SK-MEL-5 (cell line): ENCODE measurements at regions not wholly inside any gene's neighbourhood (a gene's known extent, or its start where the extent isn't known, plus 50 kb on each side); places are given as distances from the start of the nearest gene placed in this dataset.
"Not testable (repeated sequence)": the region's sequence is repeated elsewhere in the genome, so short reads cannot be mapped to it uniquely, and the experiment has no call there.

Experiments used
- DNase-seq: peaks from one replicate; pipeline ENCODE4 v3.0.0-alpha.2; 2016; ENCODE audit warnings: low read depth, low spot score
- in situ Hi-C: cut with HindIII; loops from 2 replicates; pipeline ENCODE4 v1.10.0; 2016; ENCODE audit warnings: low sequenced_read_pairs, high pct_unique_total_duplicates, low pct_unique_long_range_greater_than_20kb

DNA sequence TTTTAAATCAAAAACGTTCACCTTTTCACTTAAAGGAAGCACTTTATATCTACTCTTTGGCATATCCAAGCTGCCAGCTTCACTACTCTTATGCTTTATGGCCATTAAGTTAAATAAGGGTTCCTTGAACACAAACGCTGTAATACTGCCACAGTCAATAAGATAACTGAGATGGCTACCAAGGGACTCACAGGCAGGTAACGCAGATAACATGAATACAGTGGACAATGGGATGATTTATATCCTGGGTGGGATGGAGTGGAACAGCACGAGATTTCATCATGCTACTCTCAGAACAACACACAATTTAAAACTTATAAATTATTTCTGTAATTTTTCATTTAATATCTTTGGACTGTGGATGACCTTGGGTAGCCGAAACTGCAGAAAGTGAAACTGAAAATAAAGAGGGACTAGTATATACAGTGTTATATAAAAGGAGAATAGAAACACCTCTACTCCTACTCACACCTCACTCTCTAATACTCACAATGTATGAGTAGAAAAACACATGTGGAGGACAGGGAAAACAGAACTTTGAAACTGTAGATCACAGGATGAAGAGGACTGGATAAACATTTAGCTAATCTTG is 367.3 kb downstream of the C12orf50 start:
- in situ Hi-C loops, result no loop called here
- DNase-seq, result no peak

DNA sequence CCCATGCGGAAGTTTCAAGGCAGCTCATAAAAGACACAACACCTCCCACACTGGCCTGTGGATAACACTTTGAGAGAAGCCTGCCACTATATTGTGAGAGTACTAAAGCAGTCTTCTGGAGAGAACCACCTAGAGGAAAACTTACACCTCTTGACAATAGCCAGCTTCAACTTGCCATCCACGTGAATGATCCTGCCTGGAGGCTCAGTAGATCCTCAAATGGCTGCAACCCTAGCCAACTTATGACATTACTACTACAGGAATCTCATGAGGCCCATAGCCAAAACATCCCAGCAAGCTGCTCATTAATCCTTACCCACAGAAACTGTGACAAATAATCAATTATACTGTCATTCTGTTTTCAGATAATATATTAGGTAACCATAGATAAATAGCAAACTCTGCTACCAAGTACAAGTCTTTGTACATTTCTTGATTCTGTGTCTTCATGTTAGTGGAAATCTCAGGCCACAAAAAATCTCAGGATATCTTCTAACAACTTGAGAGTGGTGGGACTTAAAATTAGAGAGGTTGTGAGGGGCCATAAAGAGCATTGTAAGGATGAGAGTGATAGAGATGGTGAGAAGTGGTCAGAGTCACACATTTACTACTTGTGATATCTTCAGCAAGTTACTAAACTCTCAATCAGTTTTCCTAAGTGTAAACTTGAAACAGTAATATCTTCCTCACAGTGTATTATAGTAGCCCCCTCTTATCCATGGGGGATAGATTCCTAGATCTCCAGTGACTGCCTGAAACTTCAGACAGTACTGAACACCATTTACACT is 368.0 kb downstream of the C12orf50 start:
- DNase-seq, result peak; percentile 14
- in situ Hi-C loops, result no loop called here

DNA sequence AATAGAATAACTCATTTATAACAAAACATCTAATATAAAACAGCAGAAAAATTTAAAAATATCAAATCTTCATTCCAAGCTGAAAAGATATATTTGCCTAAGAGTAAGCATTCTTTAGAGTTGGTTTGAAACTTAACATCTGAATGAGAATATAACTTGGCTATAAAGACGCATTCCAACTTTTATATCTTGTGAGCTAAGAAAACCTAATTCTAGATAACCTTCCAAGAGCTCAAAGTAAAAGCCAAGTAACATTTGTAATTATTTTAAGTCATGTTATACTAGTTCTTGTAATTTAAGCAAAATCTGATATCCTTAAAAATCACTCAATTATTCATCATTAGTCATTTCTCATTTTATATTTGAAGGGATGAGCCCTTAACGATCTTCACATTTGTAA is 368.9 kb downstream of the C12orf50 start:
- no peak for DNase-seq
- in situ Hi-C loops, result no loop called here

DNA sequence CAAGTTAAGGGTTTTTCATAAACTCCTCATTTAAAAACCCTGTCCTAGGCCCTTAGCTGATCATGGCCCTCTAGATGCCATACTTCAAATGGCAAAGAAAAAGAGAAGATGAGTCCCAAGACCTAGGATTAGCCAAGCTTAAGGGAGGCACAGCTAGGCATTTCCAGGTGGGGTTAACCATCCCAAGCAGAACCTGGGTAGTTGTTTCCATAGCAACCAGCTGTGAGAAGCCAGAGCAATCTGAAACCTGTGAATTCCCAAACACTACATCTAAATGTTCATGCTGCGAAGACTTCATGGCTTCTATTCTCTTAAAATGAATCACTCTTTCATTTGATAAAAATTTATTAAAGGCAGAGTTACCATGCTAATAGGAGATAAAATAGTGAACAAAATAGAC is 372.9 kb downstream of the C12orf50 start:
- no peak for DNase-seq
- in situ Hi-C loops, result no loop called here

DNA sequence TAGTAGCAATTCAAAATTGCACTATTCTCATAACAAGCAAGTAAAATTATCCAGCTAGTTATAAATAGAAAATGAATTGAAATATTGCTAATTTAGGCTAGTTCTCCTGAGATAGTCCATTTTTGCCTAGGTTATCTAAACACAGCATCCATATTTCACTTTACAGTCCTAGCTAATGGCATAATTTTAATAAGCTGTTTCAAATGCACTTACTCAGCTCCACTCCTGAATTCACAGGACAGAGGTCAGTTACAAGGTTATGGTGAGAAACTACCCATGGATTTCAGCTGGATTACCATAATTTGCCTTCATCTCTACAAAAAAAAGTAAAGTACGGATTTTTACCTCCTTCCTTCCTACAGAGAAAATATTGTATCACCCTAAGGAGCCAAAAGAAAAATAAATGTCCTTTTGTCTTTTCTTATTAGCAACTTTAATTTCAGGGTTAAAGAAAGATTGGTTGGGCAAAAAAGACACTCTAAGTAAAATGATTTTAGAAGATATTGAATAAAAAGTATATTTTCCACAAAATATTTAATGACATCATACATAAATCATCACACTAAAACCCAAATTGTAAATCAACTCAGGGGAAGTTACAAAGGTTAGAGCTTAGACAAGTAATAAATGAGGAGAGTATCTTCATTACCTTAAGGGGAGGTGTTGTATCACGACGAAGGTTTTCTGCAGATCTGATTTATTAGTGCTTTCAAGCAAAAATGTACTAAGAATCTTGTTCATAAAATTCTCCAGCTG is 377.4 kb downstream of the C12orf50 start:
- DNase-seq, result no peak
- in situ Hi-C loops, result no loop called here

DNA sequence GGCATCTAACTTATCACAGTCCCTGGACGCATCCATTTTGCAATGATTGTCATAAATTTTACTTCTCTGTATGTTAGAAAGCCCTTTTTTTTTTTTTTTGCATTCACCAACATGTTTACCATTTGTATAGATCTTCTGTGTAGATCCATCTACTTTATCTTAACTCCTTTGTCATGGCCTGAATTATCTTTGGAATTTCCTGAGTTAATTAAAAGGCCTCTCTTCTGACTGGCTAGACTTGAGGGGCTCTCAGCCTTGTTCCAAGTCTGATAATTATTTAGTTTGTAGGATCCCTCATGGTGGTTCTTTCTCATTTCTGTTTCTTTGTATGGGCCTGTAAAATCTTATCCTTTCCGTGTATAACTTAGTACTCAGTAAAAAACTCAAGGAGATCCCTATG is 387.0 kb downstream of the C12orf50 start:
- in situ Hi-C loops, result no loop called here
- no peak for DNase-seq

DNA sequence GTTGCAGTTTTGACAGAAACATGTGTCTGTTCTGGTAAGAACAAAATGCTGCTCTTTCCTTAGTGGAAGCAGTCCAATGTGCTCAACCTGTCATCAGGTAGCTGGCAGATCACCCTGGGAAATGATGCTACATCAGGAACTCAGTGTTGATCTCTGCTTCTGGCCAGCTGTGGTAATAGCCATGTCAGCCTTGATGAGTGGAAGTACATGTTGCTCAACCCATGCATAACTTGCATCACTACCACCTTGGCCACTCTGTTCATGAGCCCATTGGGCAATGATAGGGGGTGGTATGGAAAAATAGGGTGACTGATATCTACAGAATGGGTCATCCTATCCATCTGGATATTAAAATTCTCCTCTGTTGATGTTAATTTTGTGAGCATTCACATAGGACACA is 411.0 kb downstream of the C12orf50 start:
- in situ Hi-C loops, result no loop called here
- no peak for DNase-seq

DNA sequence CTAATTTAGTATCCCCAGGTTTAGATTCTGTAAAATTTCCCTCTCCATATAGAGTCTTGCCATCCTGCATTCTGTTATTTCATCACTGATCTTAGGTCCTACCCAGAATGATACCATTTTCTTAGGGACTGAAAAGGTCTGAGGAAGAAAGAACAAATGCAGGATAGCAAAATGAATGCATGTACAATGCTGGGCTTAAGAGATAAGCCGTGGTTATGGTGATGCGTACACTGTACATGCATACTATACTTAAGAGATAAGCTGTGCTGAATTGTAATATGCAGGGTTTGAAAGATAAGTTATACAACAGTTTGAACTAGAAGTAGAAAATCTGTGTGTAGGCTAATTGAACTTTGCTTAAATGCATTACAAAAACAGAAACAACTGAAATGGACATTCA is 416.2 kb downstream of the C12orf50 start:
- no peak for DNase-seq
- in situ Hi-C loops, result no loop called here

DNA sequence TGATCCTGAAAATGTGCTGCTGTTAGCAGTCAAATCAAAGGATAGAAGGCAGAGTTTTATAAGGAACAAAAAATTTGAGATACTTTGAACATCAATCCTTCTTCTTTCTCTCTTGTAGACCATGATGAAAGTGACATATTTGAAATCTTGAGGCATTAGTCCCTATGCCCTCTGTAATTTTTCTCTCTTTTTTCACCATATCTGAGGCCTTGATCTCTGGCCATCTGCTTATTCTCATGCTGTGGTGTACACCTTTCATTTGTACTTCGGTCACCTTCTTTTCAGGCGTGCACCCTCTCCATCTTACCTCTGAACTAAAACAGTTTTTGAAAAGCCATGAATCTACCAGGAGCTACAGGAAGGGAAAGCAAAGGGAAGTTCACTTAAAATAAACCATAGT is 420.9 kb downstream of the C12orf50 start:
- DNase-seq, result no peak
- in situ Hi-C loops, result no loop called here

DNA sequence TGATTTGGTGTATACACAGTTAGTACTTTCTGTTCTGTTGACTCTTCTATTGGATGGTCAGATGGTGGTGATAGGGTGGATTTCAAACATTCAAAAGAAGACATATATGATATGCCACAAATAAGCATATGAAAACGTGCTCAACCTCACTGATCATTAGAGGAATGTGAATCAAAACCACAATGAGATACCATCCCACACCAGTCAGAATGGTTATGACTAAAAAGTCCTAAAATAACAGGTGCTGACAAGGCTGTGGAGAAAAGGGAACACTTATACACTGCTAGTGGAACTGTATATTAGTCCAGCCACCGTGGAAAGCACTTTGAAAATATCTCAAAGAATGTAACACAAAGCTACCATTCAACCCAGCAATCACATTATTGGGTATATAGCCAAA is 425.5 kb downstream of the C12orf50 start:
- in situ Hi-C loops, result no loop called here
- no peak for DNase-seq

DNA sequence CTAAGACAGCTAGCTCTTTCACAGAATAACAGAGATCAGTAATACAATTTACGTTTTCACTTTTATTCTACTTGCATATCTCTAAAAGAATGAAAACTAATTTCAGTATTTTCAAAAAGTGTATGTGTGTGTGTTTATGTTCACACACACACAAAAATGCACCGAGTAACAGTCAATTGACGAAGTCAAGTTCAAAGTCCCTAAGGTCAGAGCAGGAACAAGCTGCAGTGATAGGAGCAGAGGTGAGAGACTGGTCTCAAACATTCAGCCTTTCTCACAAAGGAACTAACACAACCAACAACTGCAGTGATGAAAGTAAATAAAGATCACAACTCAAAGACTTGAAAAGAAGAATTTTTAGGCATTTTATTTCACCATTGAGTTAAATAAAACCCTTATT is 429.7 kb downstream of the C12orf50 start:
- DNase-seq, result no peak
- in situ Hi-C loops, result no loop called here

DNA sequence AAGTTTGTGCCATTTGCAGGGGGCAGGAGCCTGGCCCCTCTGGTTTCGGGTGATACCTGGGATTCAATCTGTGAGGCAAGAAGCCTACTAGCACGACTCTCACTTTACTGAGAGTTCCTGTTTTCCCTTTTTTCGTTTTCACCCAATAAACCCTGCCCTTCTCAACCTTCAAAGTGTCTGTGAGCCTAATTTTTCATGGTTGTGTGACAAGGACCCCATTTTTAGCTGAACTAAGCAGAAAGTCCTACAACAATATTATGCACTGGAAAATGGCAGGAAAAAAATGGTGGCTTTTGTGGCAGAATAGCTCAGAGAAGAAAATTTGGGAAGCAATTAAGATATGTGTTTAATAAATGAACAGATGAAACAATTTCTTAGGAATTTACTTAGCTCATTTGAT is 432.1 kb downstream of the C12orf50 start:
- no peak for DNase-seq
- in situ Hi-C loops, result no loop called here

DNA sequence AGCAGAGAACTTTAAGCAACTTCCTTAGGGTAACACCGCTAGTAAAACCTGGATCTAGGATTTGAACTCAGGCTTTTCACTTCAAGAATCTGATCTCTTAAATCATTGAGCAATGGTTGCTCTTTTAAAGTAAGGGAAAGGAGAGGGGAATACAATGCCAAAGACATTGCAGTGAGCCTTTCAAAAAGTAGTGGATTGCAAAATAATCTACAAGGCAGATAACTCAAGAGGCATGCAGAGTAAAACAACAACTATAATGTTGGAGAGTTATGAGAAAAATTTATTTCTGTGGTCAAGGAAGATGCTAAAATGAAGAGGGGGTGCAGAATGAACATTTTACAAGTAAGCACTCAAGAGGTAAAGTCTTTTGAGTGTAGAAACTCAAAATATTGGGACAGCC is 432.6 kb downstream of the C12orf50 start:
- DNase-seq, result no peak
- in situ Hi-C loops, result no loop called here

DNA sequence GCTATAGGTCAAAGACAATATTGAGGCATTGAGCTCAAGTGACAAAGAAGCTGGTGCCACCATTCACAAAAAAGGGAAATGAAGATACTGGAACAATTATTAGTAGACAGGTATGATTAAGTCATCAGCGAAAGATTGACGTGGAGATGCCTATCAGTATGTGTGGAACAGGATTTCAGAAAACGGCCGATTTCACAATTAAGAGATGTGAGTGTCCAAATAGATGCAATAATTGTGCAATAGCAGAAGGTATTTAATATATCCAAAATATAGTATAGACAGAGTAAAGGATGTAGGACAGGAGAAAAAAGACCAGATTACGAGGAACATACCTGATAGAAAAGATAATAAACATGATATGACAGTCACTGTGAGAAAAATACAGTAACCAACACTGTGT is 433.1 kb downstream of the C12orf50 start:
- in situ Hi-C loops, result no loop called here

DNA sequence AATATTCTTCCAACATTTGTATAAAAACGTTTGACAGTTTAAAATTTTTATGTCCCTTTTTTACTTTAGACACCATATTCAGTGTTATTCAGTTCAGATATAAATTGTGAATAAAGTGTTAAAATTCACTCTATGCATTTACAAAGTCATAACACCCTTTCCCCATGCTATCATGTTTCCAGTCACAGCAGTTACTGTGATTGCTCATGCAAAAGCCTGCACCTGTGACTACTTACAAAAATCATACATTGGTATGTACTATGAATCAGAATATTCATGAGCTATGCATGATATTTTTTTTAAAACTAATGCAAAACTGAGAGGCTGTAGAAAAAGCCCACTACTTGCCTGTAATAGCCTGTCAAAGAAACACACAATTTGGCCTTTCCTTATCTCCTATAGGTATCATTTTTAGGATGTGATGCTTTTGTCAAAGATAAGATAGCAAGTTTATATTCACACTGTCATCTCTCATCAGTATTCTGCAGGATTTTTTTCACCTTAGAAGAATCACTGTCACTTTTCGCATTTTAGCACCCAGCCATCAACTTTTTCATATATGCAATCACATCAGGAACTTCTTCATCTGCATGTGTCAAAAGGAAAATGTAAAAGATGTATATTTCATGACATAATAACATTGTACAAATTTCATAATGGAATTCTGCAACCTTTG is 443.2 kb downstream of the C12orf50 start:
- in situ Hi-C loops, result no loop called here
- DNase-seq, result no peak

More for the DNA sequence above, 433.1 kb downstream of the C12orf50 start:
- DNase-seq, result no peak

DNA sequence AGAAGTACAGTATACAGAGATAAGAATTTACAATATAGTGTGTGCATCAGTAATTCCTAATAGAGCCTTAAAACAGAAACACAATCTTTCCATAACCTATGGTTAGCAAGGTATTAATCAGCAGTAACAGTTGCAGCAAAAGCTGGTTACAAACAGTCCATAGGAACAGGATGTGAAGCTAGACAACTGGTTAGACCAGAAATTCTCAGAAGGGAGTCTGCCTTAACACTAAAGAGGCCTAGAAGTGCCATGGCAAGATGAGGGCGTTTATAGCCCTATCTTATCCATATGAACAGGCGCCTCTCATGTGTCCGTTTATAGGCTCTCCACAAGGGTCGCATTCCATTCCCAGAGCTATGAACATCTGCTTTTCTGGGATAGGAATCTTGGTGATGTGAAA is 450.1 kb downstream of the C12orf50 start:
- in situ Hi-C loops, DNase-seq: not testable (repeated sequence)

DNA sequence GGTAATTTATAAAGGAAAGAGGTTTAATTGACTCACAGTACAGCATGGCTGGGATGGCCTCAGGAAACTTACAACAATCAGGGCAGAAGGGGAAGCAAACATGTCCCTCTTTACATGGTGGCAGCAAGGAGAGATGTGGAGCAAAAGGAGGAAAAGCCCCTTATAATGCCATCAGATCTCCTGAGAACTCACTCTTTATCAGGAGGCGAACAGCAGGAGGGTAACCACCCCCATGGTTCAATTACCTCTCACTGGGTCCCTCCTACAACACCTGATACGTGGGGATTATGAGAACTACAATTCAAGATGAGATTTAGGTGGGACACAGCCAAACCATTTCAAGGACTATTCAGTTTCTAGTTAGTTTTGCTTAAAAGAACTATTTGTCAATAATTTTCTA is 453.3 kb downstream of the C12orf50 start:
- in situ Hi-C loops, result no loop called here

DNA sequence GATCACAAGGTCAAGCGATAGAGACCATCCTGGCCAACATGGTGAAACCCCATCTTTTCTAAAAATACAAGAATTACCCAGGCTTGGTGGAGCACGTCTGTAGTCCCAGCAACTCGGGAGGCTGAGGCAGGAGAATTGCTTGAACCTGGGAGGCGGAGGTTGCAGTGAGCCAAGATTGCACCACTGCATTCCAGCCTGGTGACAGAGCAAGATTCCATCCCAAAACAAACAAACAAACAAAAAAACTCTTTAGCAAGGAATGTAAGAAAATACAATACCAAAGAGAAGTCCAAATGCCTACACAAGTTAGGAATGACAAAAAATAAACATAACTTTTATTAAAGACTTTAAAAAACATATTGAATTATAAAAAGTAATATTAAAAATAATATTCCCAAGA is 462.3 kb downstream of the C12orf50 start:
- in situ Hi-C loops, DNase-seq: not testable (repeated sequence)

More for the DNA sequence above, 453.3 kb downstream of the C12orf50 start:
- no peak for DNase-seq
